Large intestine (tissue), 3 donors: ENCODE measurements at regions not wholly inside any gene's neighbourhood (a gene's known extent, or its start where the extent isn't known, plus 50 kb on each side); places are given as distances from the start of the nearest gene placed in this dataset.

Source experiments
- DNase-seq, 2 donors: peaks; one replicate each; pipeline versions ENCODE4 v3.0.0 to v3.0.0-alpha.2; 2013
- H3K27ac ChIP-seq: one replicate; pipeline ENCODE4 v1.5.1; 2013; ENCODE audit warnings: low read length
- H3K27me3 ChIP-seq: 2 replicates; pipeline ENCODE4 v1.6.1; 2013; ENCODE audit warnings: low read length; ENCODE audit not compliant: control insufficient read depth, insufficient read depth
- H3K36me3 ChIP-seq: 2 replicates; pipeline ENCODE4 v1.6.1; 2013; ENCODE audit warnings: low read length; ENCODE audit not compliant: control insufficient read depth, insufficient read depth
- H3K4me1 ChIP-seq: one replicate; pipeline ENCODE4 v1.6.1; 2013; ENCODE audit warnings: low read length; ENCODE audit not compliant: control insufficient read depth, insufficient read depth
- H3K4me3 ChIP-seq: one replicate; pipeline ENCODE4 v1.5.1; 2013; ENCODE audit warnings: low read length
- H3K9me3 ChIP-seq: one replicate; pipeline ENCODE4 v1.6.1; 2013; ENCODE audit warnings: mild to moderate bottlenecking, low read depth, low read length, moderate library complexity; ENCODE audit not compliant: control insufficient read depth
- WGBS: methylation state at CpG from one replicate; pipeline ENCODE4 v1.1.5; 2013; ENCODE audit warnings: low lambda C conversion rate; ENCODE audit not compliant: insufficient coverage; 5-methylcytosine and 5-hydroxymethylcytosine counted together

DNA sequence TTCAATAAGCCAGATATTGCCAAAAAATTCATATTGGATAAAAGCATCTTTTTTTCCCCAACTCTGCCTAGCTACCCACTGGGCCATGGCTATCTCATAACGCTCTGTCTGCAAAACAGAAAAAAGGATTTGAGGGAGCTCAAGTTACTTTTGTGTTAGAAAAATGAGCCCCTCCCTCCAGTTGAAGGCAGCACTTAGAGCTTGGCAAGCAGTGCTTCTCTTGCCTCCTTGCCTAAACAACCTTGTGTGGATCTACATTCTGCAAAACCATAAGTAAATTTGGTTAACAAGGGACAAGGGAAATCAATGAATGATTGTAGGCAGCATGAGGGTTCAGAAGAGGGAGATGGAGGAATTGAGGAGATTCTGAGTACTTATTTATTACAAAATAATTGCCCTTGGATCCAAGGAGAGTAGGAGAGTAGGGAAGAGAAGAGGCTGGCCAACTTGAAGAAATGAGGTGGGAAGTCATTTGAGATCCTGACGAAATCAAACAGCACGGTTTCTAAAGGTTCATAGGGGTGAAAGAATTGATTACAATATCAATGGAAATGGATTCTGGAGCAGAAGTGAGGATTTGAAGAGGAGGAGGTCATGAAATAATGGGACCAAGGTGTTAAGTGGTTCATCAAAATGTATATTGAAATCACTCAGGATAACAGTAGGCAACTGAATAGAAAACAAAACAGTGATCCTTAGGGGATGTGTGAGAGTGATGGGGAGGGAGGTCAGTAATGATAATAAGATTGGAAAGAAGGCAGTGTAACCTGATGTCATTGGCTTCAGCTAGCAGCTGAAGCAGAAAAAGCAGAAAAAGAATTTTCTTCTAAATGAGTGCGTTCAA, 434.8 kb upstream of the IGFBP7 start:
- 50% methylated on average over 3 of the region's 4 CpGs for WGBS
- Histone ChIP-seq H3K9me3 (no peaks in the 10 kb centered on the region), H3K4me3 (no peak overlapping the region), H3K27ac (no peak overlapping the region), H3K36me3 (no peaks in the 10 kb centered on the region), H3K4me1 (no peaks in the 10 kb centered on the region), H3K27me3 (no peaks in the 10 kb centered on the region)
- no peak for DNase-seq

GRCh38 chr4:57504797-57505530, 394.8 kb upstream of the IGFBP7 start:
- WGBS: 78% methylated on average over 3 of the region's 5 CpGs
- Histone ChIP-seq H3K36me3 (no peaks in the 10 kb centered on the region), H3K27ac (no peak overlapping the region), H3K4me1 (no peaks in the 10 kb centered on the region), H3K4me3 (no peak overlapping the region), H3K9me3 (no peaks in the 10 kb centered on the region), H3K27me3 (no peaks in the 10 kb centered on the region)
- no peak for DNase-seq

DNA sequence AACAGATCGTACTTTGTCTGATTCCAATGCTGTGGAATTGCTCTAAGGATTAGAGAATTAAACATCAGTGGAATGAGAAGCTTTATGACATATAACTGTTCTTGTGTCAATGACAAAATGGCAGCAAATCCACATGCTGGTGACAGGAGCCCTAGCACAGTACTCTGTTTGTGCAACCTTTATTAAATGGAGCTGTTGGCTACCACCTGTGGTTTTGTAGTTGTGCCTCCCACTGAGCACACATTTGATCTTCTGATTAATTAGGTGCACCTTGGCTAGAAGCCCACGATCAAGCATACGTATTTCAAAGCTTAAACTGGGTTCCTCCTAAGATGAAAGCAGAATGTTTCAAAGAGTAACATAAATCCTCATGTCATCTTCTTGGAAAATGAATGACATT, 394.0 kb upstream of the IGFBP7 start:
- no peak for DNase-seq
- H3K27me3 ChIP-seq: no peaks in the 10 kb centered on the region
- H3K9me3 ChIP-seq: no peaks in the 10 kb centered on the region
- H3K36me3 ChIP-seq: no peaks in the 10 kb centered on the region
- no CpG with 5 or more reads among the region's 3 CpGs for WGBS
- H3K4me3 ChIP-seq: no peak overlapping the region
- H3K27ac ChIP-seq: no peak overlapping the region
- H3K4me1 ChIP-seq: no peaks in the 10 kb centered on the region

DNA sequence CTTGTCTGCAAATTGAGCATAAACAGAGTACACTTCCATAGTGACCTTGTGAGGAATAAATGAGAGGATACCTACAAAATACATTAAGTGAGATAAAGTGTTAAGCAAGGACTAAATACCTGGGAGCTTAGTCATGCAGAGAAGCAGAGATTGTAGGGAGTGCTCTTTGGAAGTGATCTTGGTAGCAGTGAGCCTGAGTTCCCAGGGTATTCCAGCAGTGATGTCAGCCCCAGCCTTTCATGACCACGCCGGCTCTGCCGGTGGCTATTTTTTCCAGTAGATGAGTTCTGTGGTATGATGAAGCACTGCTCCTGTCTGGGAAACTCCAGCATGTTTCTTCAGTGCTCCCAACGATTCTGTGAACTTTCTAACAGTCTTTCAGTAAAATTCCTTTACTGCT, 391.5 kb upstream of the IGFBP7 start:
- peak; percentile 20 to 30 for DNase-seq
- WGBS: no CpG with 5 or more reads among the region's 4 CpGs
- H3K4me3 ChIP-seq: no peak overlapping the region
- H3K4me1 ChIP-seq: no peaks in the 10 kb centered on the region
- no peaks in the 10 kb centered on the region for H3K36me3 ChIP-seq
- no peaks in the 10 kb centered on the region for H3K9me3 ChIP-seq
- no peaks in the 10 kb centered on the region for H3K27me3 ChIP-seq
- H3K27ac ChIP-seq: no peak overlapping the region

DNA sequence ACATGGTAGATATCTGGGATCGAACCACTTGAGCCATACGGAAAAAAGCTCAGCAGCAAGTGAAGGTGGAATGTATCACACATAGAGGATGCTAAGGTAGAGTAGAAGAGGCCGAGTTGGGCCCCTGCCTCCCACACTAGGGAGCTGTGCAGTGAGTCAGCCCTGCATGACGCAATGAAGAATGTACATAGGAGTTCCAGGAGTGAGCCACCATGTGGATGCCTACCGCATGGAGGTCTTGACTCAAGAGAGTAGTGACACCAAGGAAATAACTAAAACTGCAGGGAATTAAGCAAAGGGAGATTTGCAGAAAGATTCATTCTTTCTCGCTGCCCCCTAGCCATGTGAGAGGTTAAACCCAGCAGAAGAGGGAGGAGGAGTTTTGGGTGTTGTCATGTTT, 389.6 kb upstream of the IGFBP7 start:
- WGBS: no CpG with 5 or more reads among the region's 6 CpGs
- no peaks in the 10 kb centered on the region for H3K36me3 ChIP-seq
- no peaks in the 10 kb centered on the region for H3K27me3 ChIP-seq
- H3K4me1 ChIP-seq: no peaks in the 10 kb centered on the region
- no peak overlapping the region for H3K4me3 ChIP-seq
- no peaks in the 10 kb centered on the region for H3K9me3 ChIP-seq
- DNase-seq: no peak
- H3K27ac ChIP-seq: no peak overlapping the region

DNA sequence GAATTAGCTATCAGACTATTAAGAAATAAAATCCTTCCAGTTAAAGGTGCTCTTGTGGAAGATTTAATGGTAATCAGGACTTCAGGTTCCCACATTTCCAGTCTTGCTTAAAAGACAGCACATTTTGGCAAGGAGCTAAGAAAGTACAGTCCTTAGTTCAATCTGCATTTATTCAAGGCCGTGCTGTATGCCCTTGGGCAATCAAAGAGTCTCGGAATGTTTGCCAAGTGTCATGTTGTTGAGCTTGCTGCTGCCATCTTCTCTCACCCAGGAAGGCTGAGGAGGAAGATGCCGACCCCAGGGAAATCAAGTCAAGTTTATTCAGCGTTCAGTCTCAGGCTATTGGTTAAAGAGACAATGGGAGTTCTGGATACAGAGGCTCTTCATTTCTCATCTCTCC, 388.1 kb upstream of the IGFBP7 start:
- no CpG with 5 or more reads among the region's 4 CpGs for WGBS
- Histone ChIP-seq H3K36me3 (no peaks in the 10 kb centered on the region), H3K4me3 (no peak overlapping the region), H3K9me3 (no peaks in the 10 kb centered on the region), H3K4me1 (no peaks in the 10 kb centered on the region), H3K27ac (no peak overlapping the region), H3K27me3 (no peaks in the 10 kb centered on the region)
- DNase-seq: no peak

DNA sequence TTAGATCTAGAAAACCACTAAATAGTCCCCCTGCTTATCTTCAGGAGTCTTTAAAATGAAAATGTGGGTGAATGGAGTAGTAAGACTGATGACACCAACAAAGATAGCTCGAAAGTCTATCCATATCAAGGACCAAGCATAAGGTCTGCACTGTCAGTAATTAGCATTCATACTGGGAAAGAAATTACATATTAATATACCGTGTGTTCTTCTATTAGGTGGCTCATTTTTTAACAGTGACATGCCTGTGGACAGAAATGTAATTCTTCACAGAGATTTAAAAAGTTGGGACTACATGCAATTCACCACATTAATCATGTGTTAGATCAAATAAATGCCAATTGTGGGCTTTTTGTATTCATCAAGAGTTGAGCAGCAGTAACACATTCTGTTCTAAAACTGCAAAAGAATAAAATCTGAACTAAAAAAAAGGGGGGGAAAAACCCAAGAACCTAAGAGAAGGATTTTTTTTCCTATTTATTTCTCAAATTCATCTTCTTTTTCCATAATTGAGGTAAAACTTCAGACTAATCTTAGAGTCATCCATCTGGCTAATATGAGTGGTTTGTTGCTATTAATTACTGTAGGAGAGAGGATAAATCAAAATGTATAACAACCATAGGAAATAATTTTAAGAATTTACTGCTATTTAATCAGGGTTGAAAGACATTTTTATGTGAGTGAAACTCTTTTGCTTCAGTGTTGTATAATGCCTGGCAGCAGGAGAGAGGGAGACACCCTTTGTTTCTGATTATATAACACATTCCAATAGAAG, 386.7 kb upstream of the IGFBP7 start:
- Histone ChIP-seq H3K27me3 (no peaks in the 10 kb centered on the region), H3K4me3 (no peak overlapping the region), H3K4me1 (no peaks in the 10 kb centered on the region), H3K36me3 (no peaks in the 10 kb centered on the region), H3K9me3 (no peaks in the 10 kb centered on the region), H3K27ac (no peak overlapping the region)
- WGBS: no CpG with 5 or more reads among the region's 2 CpGs
- DNase-seq: no peak

DNA sequence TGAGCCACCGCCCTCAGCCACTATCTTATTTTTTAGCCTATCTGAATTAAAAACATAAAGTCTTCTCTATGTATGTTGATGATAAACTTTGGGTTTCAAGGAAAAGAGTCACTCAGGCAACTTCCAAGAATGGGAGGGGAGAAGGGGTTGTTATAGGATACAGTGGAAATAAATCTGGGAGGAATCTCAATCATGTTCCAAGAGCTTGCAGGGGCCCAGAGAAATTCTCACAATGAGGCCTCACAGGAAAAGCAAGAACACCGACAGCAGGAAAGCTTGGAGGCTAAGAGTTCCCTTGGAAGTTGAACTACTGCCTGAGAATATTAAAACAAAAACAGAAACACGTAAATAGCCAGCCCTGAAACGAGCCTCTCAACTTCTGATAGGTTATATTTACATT, 384.6 kb upstream of the IGFBP7 start:
- H3K4me3 ChIP-seq: no peak overlapping the region
- no peaks in the 10 kb centered on the region for H3K9me3 ChIP-seq
- peak in 1 of 2 donors; percentile 7 for DNase-seq
- no CpG with 5 or more reads among the region's 4 CpGs for WGBS
- no peaks in the 10 kb centered on the region for H3K36me3 ChIP-seq
- no peak overlapping the region for H3K27ac ChIP-seq
- H3K4me1 ChIP-seq: no peaks in the 10 kb centered on the region
- no peaks in the 10 kb centered on the region for H3K27me3 ChIP-seq

DNA sequence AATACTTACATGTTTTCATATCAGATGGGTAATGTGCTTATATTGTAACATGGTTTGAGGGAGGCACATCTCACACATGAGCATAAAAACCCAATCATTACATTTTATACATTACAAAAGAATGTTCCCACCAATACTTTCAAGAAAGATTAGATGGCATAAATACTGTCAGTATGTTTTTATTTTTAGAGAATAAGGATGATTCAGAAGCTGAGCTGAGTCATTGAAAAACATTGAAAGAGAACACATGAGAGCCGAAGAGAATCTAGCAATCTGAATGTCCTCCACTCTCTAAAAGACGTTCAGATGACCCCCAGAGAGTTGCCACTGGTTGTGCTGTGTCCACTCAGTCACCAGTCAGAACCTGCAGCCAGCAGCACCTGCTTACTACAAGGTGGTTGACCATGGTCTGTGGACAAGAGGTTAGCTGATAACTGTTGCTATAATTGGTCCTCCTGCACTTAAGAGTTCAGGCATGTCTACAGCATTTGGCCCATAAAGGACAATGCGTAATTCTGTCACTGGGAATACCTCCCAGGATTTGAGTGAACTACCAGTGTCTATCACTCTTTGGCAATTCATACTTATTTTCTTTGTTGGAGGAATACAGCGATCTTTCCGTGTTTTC, 382.2 kb upstream of the IGFBP7 start:
- Histone ChIP-seq H3K27me3 (no peaks in the 10 kb centered on the region), H3K9me3 (no peaks in the 10 kb centered on the region), H3K4me1 (no peaks in the 10 kb centered on the region), H3K36me3 (no peaks in the 10 kb centered on the region), H3K27ac (no peak overlapping the region), H3K4me3 (no peak overlapping the region)
- 100% methylated on average over 1 of the region's 5 CpGs for WGBS
- DNase-seq: no peak

DNA sequence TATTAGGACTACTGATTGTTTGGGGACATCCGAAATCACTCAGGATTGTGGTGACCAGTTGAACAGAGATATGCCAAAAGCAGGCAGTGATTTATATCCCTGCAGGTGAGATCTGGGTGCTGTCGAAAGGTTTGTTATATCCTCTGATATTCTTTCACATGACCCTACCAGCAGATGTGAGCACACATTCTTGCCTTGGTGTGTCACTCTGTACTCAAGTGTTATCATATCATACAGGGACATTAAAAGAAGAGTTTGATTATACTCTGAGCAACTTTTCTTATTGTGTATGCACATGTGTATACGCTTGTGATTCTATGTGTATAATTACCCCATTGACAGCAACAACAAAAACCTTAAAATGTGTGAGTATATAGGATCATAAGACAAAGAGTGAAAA, 381.2 kb upstream of the IGFBP7 start:
- no peak for DNase-seq
- no peaks in the 10 kb centered on the region for H3K9me3 ChIP-seq
- WGBS: 17% methylated on average over 1 of the region's 3 CpGs
- no peak overlapping the region for H3K4me3 ChIP-seq
- no peak overlapping the region for H3K27ac ChIP-seq
- no peaks in the 10 kb centered on the region for H3K4me1 ChIP-seq
- H3K36me3 ChIP-seq: no peaks in the 10 kb centered on the region
- no peaks in the 10 kb centered on the region for H3K27me3 ChIP-seq
